ENCODE measurements at regions not wholly inside any gene's neighbourhood (a gene's known extent, or its start where the extent isn't known, plus 50 kb on each side); places are given as distances from the start of the nearest gene placed in this dataset.
"Not testable (repeated sequence)": the region's sequence is repeated elsewhere in the genome, so short reads cannot be mapped to it uniquely, and the experiment has no call there.

GRCh38 chr2:84127812-84128211 lies 331.3 kb downstream of the SUCLG1 start:
- TF ChIP-seq, protein P1, sequence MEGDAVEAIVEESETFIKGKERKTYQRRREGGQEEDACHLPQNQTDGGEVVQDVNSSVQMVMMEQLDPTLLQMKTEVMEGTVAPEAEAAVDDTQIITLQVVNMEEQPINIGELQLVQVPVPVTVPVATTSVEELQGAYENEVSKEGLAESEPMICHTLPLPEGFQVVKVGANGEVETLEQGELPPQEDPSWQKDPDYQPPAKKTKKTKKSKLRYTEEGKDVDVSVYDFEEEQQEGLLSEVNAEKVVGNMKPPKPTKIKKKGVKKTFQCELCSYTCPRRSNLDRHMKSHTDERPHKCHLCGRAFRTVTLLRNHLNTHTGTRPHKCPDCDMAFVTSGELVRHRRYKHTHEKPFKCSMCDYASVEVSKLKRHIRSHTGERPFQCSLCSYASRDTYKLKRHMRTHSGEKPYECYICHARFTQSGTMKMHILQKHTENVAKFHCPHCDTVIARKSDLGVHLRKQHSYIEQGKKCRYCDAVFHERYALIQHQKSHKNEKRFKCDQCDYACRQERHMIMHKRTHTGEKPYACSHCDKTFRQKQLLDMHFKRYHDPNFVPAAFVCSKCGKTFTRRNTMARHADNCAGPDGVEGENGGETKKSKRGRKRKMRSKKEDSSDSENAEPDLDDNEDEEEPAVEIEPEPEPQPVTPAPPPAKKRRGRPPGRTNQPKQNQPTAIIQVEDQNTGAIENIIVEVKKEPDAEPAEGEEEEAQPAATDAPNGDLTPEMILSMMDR (IDR thresholded peaks at IDR 0.05) = not testable (repeated sequence)
- TF ChIP-seq ZFX (IDR thresholded peaks at IDR 0.05; ENCODE audit: borderline replicate concordance) = not testable (repeated sequence)

All from 22Rv1 (cell line).